ENCODE measurements at regions not wholly inside any gene's neighbourhood (a gene's known extent, or its start where the extent isn't known, plus 50 kb on each side); places are given as distances from the start of the nearest gene placed in this dataset.

DNA sequence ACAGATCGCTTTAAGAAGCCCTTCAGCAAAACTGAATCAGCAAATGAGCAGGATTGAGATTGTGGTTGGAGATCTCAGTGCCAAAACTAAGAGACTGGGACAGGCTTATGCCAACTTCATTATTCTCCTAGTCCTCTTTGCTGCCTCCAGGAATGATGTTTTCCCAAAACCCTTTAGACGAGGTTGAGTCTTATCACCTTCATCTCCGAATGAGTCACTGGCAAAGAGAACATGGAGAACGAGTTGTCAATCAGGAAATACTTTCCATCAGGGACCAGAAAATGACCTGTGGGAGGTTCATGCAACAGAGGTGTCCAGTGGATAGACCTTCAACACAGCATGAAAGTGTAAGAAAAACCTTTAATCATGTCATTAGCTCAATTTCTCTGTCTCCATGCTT lies 461.5 kb downstream of the RMST start:
- TF ChIP-seq, protein P1, sequence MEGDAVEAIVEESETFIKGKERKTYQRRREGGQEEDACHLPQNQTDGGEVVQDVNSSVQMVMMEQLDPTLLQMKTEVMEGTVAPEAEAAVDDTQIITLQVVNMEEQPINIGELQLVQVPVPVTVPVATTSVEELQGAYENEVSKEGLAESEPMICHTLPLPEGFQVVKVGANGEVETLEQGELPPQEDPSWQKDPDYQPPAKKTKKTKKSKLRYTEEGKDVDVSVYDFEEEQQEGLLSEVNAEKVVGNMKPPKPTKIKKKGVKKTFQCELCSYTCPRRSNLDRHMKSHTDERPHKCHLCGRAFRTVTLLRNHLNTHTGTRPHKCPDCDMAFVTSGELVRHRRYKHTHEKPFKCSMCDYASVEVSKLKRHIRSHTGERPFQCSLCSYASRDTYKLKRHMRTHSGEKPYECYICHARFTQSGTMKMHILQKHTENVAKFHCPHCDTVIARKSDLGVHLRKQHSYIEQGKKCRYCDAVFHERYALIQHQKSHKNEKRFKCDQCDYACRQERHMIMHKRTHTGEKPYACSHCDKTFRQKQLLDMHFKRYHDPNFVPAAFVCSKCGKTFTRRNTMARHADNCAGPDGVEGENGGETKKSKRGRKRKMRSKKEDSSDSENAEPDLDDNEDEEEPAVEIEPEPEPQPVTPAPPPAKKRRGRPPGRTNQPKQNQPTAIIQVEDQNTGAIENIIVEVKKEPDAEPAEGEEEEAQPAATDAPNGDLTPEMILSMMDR (IDR thresholded peaks at IDR 0.05; ENCODE audit: insufficient read depth, low read depth, low read length, missing control alignments), result no peak
- DNase-seq (ENCODE audit: low read depth), result no peak

DNA sequence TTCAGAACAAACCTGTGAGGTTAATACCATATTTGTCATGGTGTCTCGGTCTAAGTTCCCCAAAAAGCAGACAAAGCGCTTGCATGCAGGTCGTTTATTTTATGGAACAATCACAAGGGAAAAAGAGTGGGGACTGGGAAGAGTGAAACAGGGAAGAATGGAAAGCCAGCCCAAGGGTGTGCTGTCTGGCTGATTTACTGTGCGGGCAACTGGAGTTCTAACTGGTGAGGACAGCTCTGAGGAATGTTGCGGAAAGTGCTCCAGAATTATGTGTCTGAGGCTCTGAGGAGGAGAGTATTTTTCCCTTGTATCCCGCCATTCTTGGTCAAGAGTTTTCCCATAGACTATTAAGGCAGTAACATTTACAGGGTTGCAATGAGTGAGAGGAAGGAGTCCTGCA lies 465.4 kb downstream of the RMST start:
- H3K4me3 ChIP-seq (ENCODE audit: low read length), result no peak overlapping the region
- no peak for DNase-seq (ENCODE audit: low read depth)
- TF ChIP-seq, protein P1 (IDR thresholded peaks at IDR 0.05; ENCODE audit: insufficient read depth, low read depth, low read length, missing control alignments), result no peak

More for the DNA sequence above, 461.5 kb downstream of the RMST start:
- no peak overlapping the region for H3K4me3 ChIP-seq (ENCODE audit: low read length)

DNA sequence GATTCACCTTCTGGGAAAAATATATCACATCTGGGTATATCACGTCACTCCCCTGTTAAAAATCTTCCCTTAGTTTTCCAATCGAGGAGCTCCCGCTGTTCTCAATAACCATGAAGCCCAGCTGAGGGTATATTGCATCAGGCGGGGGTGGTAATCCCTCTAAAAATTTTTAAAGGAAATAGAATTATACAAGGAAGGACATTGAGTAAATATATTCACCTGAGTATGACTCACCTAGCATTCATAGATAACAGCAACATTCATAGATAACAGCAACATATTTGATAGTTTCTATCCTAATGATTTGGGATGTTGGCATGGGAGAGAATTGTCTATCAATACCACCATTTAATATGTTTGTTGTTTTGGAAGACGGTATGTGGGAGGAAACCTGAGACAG lies 473.6 kb downstream of the RMST start:
- TF ChIP-seq, protein P1 (IDR thresholded peaks at IDR 0.05; ENCODE audit: insufficient read depth, low read depth, low read length, missing control alignments), result no peak
- H3K4me3 ChIP-seq (ENCODE audit: low read length), result no peak overlapping the region
- no peak for DNase-seq (ENCODE audit: low read depth)

DNA sequence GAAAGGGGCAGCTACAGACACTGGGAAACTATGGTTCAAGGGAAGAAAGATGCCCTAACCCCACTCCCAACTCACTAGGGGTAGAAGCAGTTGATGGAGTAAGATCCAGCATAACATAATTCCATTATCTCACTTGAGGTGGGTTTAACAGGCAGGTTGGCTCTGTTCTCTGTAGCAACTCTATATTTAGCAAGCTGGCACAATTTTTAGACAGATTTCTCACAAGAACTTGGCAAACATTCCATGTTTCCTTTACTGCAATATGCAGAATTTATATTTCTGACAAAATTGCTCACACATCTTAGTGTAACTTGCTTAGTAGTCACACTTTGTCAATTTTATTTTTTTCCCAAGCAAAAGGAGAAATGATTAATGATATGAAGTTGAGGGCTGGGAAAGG lies 475.4 kb downstream of the RMST start:
- no peak for DNase-seq (ENCODE audit: low read depth)
- TF ChIP-seq, protein P1 (IDR thresholded peaks at IDR 0.05; ENCODE audit: insufficient read depth, low read depth, low read length, missing control alignments), result no peak
- no peak overlapping the region for H3K4me3 ChIP-seq (ENCODE audit: low read length)

DNA sequence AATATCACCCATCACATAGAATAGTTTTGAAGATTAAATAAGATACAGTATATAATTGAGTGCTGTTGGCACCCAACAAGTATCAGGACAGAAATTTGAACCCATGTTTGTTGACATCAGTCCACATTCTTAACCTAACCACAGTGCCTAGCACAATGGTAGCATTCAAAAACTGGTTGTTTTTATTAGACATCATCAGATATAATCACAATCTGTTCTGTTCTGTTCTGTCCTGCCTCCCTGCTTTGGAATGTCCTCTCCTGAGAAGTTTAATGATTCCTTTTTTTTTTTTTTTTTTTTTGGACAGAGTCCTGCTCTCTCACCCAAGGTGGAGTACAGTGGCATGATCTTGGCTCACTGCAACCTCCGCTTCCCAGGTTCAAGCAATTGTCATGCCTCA lies 476.6 kb downstream of the RMST start:
- H3K4me3 ChIP-seq (ENCODE audit: low read length), result no peak overlapping the region
- TF ChIP-seq, protein P1 (IDR thresholded peaks at IDR 0.05; ENCODE audit: insufficient read depth, low read depth, low read length, missing control alignments), result no peak
- no peak for DNase-seq (ENCODE audit: low read depth)

DNA sequence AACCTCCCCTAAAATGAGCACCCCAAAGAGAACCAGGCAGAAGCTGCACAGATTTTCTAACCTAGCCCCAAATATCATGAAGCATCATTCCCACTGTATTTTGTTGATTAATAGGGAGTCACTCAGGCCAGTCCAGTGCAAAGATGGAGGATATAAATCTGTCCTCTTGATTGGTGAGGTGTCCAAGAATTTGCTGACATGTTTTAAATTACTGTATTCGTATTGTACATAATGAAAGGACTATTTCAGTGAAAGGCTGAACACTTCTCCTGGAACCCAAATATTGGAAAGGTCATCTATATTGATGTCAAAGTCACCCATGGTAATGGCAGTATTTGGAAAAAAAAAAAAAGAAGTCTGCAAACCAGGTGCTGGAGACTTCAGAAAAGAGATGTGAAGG lies 477.5 kb downstream of the RMST start:
- no peak overlapping the region for H3K4me3 ChIP-seq (ENCODE audit: low read length)
- TF ChIP-seq, protein P1 (IDR thresholded peaks at IDR 0.05; ENCODE audit: insufficient read depth, low read depth, low read length, missing control alignments), result no peak

DNA sequence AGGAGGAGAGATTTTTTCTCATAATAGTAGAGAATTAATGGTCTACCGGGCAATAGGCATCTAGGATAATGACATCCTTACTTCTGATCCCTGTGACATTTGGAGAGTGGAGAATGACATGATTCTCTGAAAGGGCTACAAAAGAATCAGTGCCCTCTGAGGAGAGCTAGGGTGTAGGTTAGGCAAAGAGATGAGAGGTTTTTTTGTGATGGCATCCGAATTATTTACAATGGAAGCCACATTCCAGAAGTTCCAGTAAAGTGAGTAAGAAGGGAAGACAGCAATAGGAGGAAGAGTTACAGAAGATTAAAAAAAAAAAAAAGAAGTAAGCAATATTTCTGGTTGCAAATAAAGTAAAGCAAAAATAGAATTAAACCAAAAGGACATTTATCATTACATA lies 478.0 kb downstream of the RMST start:
- TF ChIP-seq, protein P1 (IDR thresholded peaks at IDR 0.05; ENCODE audit: insufficient read depth, low read depth, low read length, missing control alignments), result no peak
- no peak for DNase-seq (ENCODE audit: low read depth)
- H3K4me3 ChIP-seq (ENCODE audit: low read length), result no peak overlapping the region

More for the DNA sequence above, 477.5 kb downstream of the RMST start:
- DNase-seq (ENCODE audit: low read depth), result no peak
